GM12873 (cell line): ENCODE measurements at regions not wholly inside any gene's neighbourhood (a gene's known extent, or its start where the extent isn't known, plus 50 kb on each side); places are given as distances from the start of the nearest gene placed in this dataset.

Experiments used
- CTCF ChIP-seq: IDR thresholded peaks from 2 replicates; pipeline ENCODE4 v1.5.1; 2012; ENCODE audit warnings: low read depth, mild to moderate bottlenecking, moderate library complexity, low read length, control low read depth; ENCODE audit not compliant: insufficient read depth; ENCODE audit errors: missing control alignments

GRCh38 chr12:78666584-78666983, 198.0 kb upstream of the SYT1 start:
- TF ChIP-seq CTCF, result no peak

GRCh38 chr12:78671295-78671694, 193.3 kb upstream of the SYT1 start:
- no peak for TF ChIP-seq CTCF

DNA sequence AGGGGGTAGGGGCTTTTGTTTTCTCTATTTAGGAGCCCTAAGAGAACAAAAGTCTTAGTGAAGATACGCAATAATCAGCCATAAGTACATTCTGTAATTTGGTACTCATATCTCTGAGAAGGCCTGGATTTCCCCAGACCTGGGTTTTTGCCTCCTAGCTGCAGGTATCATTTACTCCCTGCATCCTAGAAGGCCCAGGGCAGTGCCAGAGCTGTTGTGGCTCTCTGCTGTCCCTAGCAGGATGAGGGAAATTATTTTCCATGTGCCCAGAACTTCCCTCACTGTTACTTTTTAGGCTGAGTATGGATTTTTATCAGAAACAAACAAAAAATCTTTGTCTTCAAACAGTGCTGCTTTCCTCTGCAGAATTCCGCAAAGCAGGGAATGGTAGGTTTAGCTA, 192.5 kb upstream of the SYT1 start:
- no peak for TF ChIP-seq CTCF

DNA sequence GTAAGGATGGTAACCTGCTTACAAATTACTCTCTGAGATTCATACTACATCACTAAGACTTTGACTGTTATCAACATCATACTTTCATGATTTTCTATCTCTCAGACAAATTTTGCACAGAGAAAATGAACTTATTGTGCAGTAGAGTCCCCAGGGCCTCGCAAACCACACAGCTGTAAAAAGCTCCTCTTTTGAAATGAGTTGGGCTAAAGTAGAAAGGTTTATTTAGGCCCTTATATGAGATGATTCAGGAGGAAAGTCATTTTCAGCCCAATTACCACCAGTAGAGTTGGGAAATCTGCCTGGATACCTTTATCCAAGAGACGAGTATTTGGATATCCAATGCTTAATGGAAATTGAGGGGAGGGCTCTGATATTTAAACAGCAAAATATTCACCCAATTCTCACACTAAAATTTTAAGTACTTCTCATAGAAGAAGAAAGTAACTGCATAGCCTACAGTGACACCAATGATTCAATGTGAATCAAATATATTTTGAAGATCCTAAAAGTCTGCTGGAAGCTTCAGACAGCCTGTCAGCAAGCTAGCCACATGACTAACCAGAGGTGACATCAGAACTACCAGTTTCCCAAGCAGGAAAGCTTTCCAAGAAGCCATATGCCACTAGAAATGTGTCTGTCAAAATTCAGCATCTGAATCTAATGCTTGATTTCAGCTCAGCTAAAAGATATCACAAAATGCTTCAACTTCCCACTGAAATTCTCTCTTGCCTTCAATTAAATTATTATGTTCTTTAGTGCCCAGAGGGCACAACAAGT, 190.1 kb upstream of the SYT1 start:
- TF ChIP-seq CTCF, result no peak

DNA sequence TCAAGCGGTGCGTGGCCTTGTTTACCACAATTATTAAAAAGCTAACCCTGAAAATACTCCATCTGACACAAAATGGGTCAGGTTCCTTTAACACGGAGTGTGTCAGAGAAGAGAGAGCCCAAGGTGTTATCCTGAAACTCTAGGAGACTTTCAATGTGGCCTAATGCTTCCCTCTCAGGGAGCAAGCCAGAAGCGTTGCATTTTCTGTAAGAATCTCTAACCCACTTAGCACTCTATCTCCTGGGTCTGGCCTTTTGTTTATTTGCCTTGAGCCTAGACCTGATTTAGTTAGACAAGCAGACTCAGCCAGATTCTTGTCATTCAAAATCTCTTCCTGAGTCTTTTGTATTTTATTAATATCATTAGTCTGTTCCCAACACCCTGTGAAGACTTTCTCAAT, 184.0 kb upstream of the SYT1 start:
- TF ChIP-seq CTCF, result no peak

GRCh38 chr12:78683031-78683430, 181.5 kb upstream of the SYT1 start:
- TF ChIP-seq CTCF, result no peak

DNA sequence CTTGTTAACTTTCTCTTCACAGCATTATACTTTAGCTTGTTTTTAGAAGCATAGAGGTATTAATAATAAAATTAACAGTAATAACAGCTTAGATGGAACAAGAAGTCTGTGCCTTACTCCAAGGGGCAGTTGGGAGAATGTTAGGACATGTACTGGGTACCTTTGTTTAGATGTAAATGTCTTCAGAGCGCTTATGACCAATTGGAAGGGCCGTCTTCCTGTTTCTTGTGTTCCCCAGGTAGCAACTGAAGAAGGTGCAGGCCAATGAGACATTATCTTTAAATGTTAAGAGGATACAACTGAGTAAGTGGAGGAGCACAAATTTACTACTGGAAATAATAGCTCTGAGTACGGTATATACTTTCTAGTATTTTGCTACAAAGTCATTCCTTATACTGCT, 180.9 kb upstream of the SYT1 start:
- TF ChIP-seq CTCF, result no peak

GRCh38 chr12:78684419-78684818, 180.2 kb upstream of the SYT1 start:
- no peak for TF ChIP-seq CTCF
